ENCODE measurements at regions not wholly inside any gene's neighbourhood (a gene's known extent, or its start where the extent isn't known, plus 50 kb on each side); places are given as distances from the start of the nearest gene placed in this dataset.

GRCh38 chr14:29148221-29148620, 381.6 kb downstream of the FOXG1 start (continued):
- no peak for TF ChIP-seq ZNF589 (CRISPR knock-in tag; IDR thresholded peaks at IDR 0.05; ENCODE audit: low read depth)
- no peak for TF ChIP-seq ZBTB8A (IDR thresholded peaks at IDR 0.05; ENCODE audit: partially characterized antibody)
- no peak for TF ChIP-seq CTBP1 (IDR thresholded peaks at IDR 0.05; ENCODE audit: borderline replicate concordance)
- TF ChIP-seq ZNF174 (CRISPR knock-in tag; IDR thresholded peaks at IDR 0.05), result no peak

DNA sequence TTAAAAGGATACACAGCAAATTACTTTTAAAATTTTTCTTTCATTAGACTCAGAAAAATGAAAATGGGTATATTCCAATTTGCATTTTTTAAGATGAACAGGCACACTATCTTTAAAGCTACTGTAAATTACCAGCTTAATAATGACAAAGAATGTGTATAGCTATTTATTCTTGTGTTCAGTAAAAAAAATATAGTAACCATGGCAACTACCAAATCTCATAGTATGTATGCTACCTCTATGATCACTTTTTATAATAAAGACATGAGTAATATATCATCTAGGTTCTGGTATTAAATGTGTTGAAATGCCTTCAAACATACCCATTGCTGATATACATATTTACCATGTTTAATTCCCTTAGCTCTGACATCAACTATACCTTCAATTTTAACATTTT, 383.2 kb downstream of the FOXG1 start:
- DNase-seq (ENCODE audit: extremely low read depth in 1 of 4, low spot score in 3 of 4), result no peak
- H2AFZ ChIP-seq (ENCODE audit: low read depth, low read length), result no peak overlapping the region
- no peak overlapping the region for H3K9ac ChIP-seq (ENCODE audit: insufficient read depth in 1 of 2, low read depth in 2 of 2, low read length in 2 of 2)
- no peaks in the 10 kb centered on the region for H4K20me1 ChIP-seq (replicated peaks; ENCODE audit: control insufficient read depth, insufficient read depth, low read length)
- H3K79me2 ChIP-seq (ENCODE audit: control insufficient read depth, insufficient read depth, low read length), result no peaks in the 10 kb centered on the region
- TF ChIP-seq NCOA4 (IDR thresholded peaks at IDR 0.05; ENCODE audit: partially characterized antibody) (no peak), RFX1 (IDR thresholded peaks at IDR 0.05) (peak; percentile 52; the same call in 1 of the 2 replicates)
- H3K27ac ChIP-seq (ENCODE audit: extremely low read depth, low read depth, low read length), result no peak overlapping the region
- no peak overlapping the region for H3K4me2 ChIP-seq (ENCODE audit: insufficient read depth, low read length)
- no peaks in the 10 kb centered on the region for H3K9me3 ChIP-seq (replicated peaks; ENCODE audit: control insufficient read depth, insufficient read depth, low read depth, low read length)
- intact Hi-C loops (cut with micrococcal nuclease) (no loop called here), in situ Hi-C loops (cut with MboI) (no loop called here)
- no peaks in the 10 kb centered on the region for H3K27me3 ChIP-seq (ENCODE audit: control insufficient read depth in 2 of 2, insufficient read depth in 2 of 2, low read length in 2 of 2)
- no peak overlapping the region for H3K4me3 ChIP-seq
- H3K36me3 ChIP-seq (ENCODE audit: control insufficient read depth, insufficient read depth, low read length), result no peaks in the 10 kb centered on the region
- ChIA-PET CTCF (ENCODE audit: low intra/inter-chr PET ratio) (no interaction called here), POLR2A (no interaction called here)
- FAIRE-seq, result no peak
- ATAC-seq, result no peak
- H3K4me1 ChIP-seq (replicated peaks in 1 of 2; ENCODE audit: control insufficient read depth in 2 of 2, insufficient read depth in 2 of 2, low read length in 2 of 2), result no peaks in the 10 kb centered on the region
- H3K9me1 ChIP-seq (ENCODE audit: control insufficient read depth, insufficient read depth, low read length), result no peaks in the 10 kb centered on the region
- BruUV-seq (replicated peaks), result no TSS peak

- Histone ChIP-seq H2AFZ (ENCODE audit: low read depth, low read length) (no peak overlapping the region), H4K20me1 (replicated peaks; ENCODE audit: control insufficient read depth, insufficient read depth, low read length) (no peaks in the 10 kb centered on the region), H3K9ac (ENCODE audit: insufficient read depth in 1 of 2, low read depth in 2 of 2, low read length in 2 of 2) (no peak overlapping the region), H3K79me2 (ENCODE audit: control insufficient read depth, insufficient read depth, low read length) (no peaks in the 10 kb centered on the region), H3K4me2 (ENCODE audit: insufficient read depth, low read length) (no peak overlapping the region), H3K9me1 (ENCODE audit: control insufficient read depth, insufficient read depth, low read length) (no peaks in the 10 kb centered on the region), H3K4me3 (no peak overlapping the region), H3K9me3 (replicated peaks; ENCODE audit: control insufficient read depth, insufficient read depth, low read depth, low read length) (no peaks in the 10 kb centered on the region), H3K27me3 (ENCODE audit: control insufficient read depth in 2 of 2, insufficient read depth in 2 of 2, low read length in 2 of 2) (no peaks in the 10 kb centered on the region), H3K4me1 (replicated peaks in 1 of 2; ENCODE audit: control insufficient read depth in 2 of 2, insufficient read depth in 2 of 2, low read length in 2 of 2) (no peaks in the 10 kb centered on the region), H3K27ac (ENCODE audit: extremely low read depth, low read depth, low read length) (no peak overlapping the region), H3K36me3 (ENCODE audit: control insufficient read depth, insufficient read depth, low read length) (no peaks in the 10 kb centered on the region)
- ATAC-seq, result no peak
- no peak for DNase-seq (ENCODE audit: extremely low read depth in 1 of 4, low spot score in 3 of 4)
- intact Hi-C loops (cut with micrococcal nuclease) (no loop called here), in situ Hi-C loops (cut with MboI) (no loop called here)
- no peak for TF ChIP-seq CSDE1 (IDR thresholded peaks at IDR 0.05)
- peak; percentile 35 for TF ChIP-seq NFYB (IDR thresholded peaks at IDR 0.05; ENCODE audit: extremely low read depth, insufficient read length)
- no peak for TF ChIP-seq RCOR1 (IDR thresholded peaks at IDR 0.05; ENCODE audit: borderline replicate concordance in 1 of 2, low read depth in 2 of 2, low read length in 2 of 2)
- BruUV-seq (replicated peaks), result no TSS peak
- 19% methylated on average over 9 of the region's 10 CpGs for WGBS (ENCODE audit: insufficient coverage, low coverage, missing lambda C conversion rate)
- POLR2A ChIA-PET, result interaction anchor here (0.7 kb wide), 1 partner anchor 357 kb away, joined by 3 read pairs; no protein-coding TSS in a partner anchor
- CTCF ChIA-PET (ENCODE audit: low intra/inter-chr PET ratio), result no interaction called here
- FAIRE-seq, result no peak
These were observed 384.1 kb downstream of the FOXG1 start for GRCh38 chr14:29150659-29151058.
